HepG2 (cell line): ENCODE measurements at regions not wholly inside any gene's neighbourhood (a gene's known extent, or its start where the extent isn't known, plus 50 kb on each side); places are given as distances from the start of the nearest gene placed in this dataset.

Source experiments
- ATAC-seq: fragments of 200-7000 bp; cut with Tn5 transposase; 3 replicates; pipeline ENCODE4 v1.9.1; 2020; ENCODE audit warnings: mild to moderate bottlenecking, moderate library complexity
- BruUV-seq: library from RNA; stranded (reverse); fragments of 400-500 nt; replicated peaks from 2 replicates; lab custom pipeline; 2021; lab: Mats Ljungman, UMichigan
- CTCF ChIA-PET: fragments of 300-600 bp; formaldehyde crosslinking; extraction: SDS; loops from one replicate; lab custom pipeline; 2021; ENCODE audit warnings: low total read pairs, inconsistent platforms, low intra/inter-chr PET ratio; lab: Yijun Ruan, JAX
- POLR2A ChIA-PET: fragments of 350-600 bp; sonication (Branson Sonifier 250); formaldehyde crosslinking; loops from one replicate; lab custom pipeline; 2020; ENCODE audit warnings: antibody characterized with exemption, inconsistent platforms; lab: Yijun Ruan, JAX
- DNase-seq: peaks from one replicate; pipeline ENCODE4 v3.0.0-alpha.2; 2015; ENCODE audit warnings: low spot score
- FAIRE-seq: peaks from 3 replicates; lab custom pipeline; 2011; peaks lifted over from hg19 to GRCh38; lab: Jason Lieb, UNC
- H2AFZ ChIP-seq: one replicate; pipeline ENCODE4 v1.6.1; 2011; ENCODE audit warnings: low read length, inconsistent platforms
- H3K27ac ChIP-seq: fragments of 300-600 bp; 3 replicates; pipeline ENCODE4 v1.8.0; 2011; ENCODE audit warnings: mixed run types, mild to moderate bottlenecking, mixed read lengths, low read length, inconsistent platforms; ENCODE audit not compliant: insufficient read depth; ENCODE audit errors: extremely low read length
- H3K27me3 ChIP-seq, 2 experiments: fragments of 200-600 bp in 1 of 2; 2 replicates in 1 of 2; 3 replicates in 1 of 2; pipeline versions ENCODE4 v1.6.0 to v1.8.0; 2011; ENCODE audit warnings: low read length in 2 of 2, mild to moderate bottlenecking in 2 of 2, moderate library complexity in 2 of 2, inconsistent platforms in 1 of 2; ENCODE audit not compliant: insufficient read depth in 2 of 2, control insufficient read depth in 1 of 2
- H3K36me3 ChIP-seq, 2 experiments: fragments of 200-600 bp in 1 of 2; replicated peaks in 1 of 2; 2 replicates in 1 of 2; 3 replicates in 1 of 2; pipeline versions ENCODE4 v1.5.1 to v1.8.0; 2011; ENCODE audit warnings: low read length in 2 of 2, inconsistent platforms in 1 of 2; ENCODE audit not compliant: insufficient read depth in 2 of 2, control insufficient read depth in 1 of 2
- H3K4me1 ChIP-seq: 2 replicates; pipeline ENCODE4 v1.5.1; 2012; ENCODE audit warnings: low read length, inconsistent platforms; ENCODE audit not compliant: insufficient read depth
- H3K4me2 ChIP-seq: 2 replicates; pipeline ENCODE4 v1.6.0; 2011; ENCODE audit warnings: low read depth, low read length, inconsistent platforms
- H3K4me3 ChIP-seq, 3 experiments: fragments of 200-600 bp in 1 of 3; sonication (generic), shearing (Covaris generic) in 1 of 3; replicated peaks in 1 of 3; 2 replicates each; pipeline ENCODE4 v1.5.1; 2011 to 2016; ENCODE audit warnings: low read length in 3 of 3, inconsistent platforms in 2 of 3, low read depth in 2 of 3, mild to moderate bottlenecking in 2 of 3, control low read depth in 1 of 3, mixed read lengths in 1 of 3; ENCODE audit not compliant: insufficient read depth in 1 of 3
- H3K79me2 ChIP-seq: one replicate; pipeline ENCODE4 v1.6.1; 2011; ENCODE audit warnings: low read length, inconsistent platforms; ENCODE audit not compliant: insufficient read depth
- H3K9ac ChIP-seq: 2 replicates; pipeline ENCODE4 v1.6.0; 2011; ENCODE audit warnings: mild to moderate bottlenecking, low read depth, low read length, inconsistent platforms; ENCODE audit not compliant: insufficient read depth
- H3K9me3 ChIP-seq: 2 replicates; pipeline ENCODE4 v1.5.1; 2012; ENCODE audit warnings: mild to moderate bottlenecking, low read length
- H4K20me1 ChIP-seq: 2 replicates; pipeline ENCODE4 v1.6.0; 2011; ENCODE audit warnings: inconsistent platforms, mild to moderate bottlenecking, low read length, moderate library complexity; ENCODE audit not compliant: insufficient read depth
- GATAD1 ChIP-seq: IDR thresholded peaks from 2 replicates; pipeline ENCODE4 v1.6.1; 2016; ENCODE audit warnings: missing genetic modification reagents, missing compliant biosample characterization
- HOXD1 ChIP-seq: sonication (generic); formaldehyde crosslinking; IDR thresholded peaks from 2 replicates; pipeline ENCODE4 v1.5.0; 2020; ENCODE audit warnings: missing genetic modification reagents
- NBN ChIP-seq: fragments of 450-650 bp; conservative IDR thresholded peaks from 2 replicates; pipeline ENCODE4 v1.6.1; 2017
- PITX1 ChIP-seq: sonication (generic); formaldehyde crosslinking; IDR thresholded peaks from 2 replicates; pipeline ENCODE4 v1.5.1; 2020; ENCODE audit warnings: mild to moderate bottlenecking, missing genetic modification reagents
- POGK ChIP-seq: sonication (generic); formaldehyde crosslinking; conservative IDR thresholded peaks from 2 replicates; pipeline ENCODE4 v1.8.0; 2022; ENCODE audit warnings: mild to moderate bottlenecking, moderate library complexity, missing genetic modification reagents
- SAP130 ChIP-seq: IDR thresholded peaks from 2 replicates; pipeline ENCODE4 v1.6.1; 2016; ENCODE audit warnings: low read depth
- TCF7 ChIP-seq: sonication (generic); IDR thresholded peaks from 2 replicates; pipeline ENCODE4 v1.6.1; 2016; ENCODE audit warnings: antibody characterized with exemption, low read depth
- ZBTB43 ChIP-seq: sonication (generic); formaldehyde crosslinking; conservative IDR thresholded peaks from 2 replicates; pipeline ENCODE4 v1.4.0; 2020; ENCODE audit warnings: missing genetic modification reagents
- ZNF3 ChIP-seq: IDR thresholded peaks from 2 replicates; pipeline ENCODE4 v1.7.0; 2017; ENCODE audit warnings: inconsistent platforms
- ZNF552 ChIP-seq: sonication (generic); formaldehyde crosslinking; IDR thresholded peaks from 2 replicates; pipeline ENCODE4 v1.9.0; 2022; ENCODE audit warnings: missing genetic modification reagents, mild to moderate bottlenecking, borderline replicate concordance
- ZNF720 ChIP-seq: sonication (generic); formaldehyde crosslinking; IDR thresholded peaks from 2 replicates; pipeline ENCODE4 v1.4.0; 2020; ENCODE audit warnings: missing genetic modification reagents
- ZNF891 ChIP-seq: sonication (generic); formaldehyde crosslinking; IDR thresholded peaks from 2 replicates; pipeline ENCODE4 v1.5.0; 2020; ENCODE audit warnings: mild to moderate bottlenecking, missing genetic modification reagents
- WGBS: methylation state at CpG from one replicate; pipeline ENCODE4 v1.1.6; 2017; ENCODE audit warnings: low lambda C conversion rate; 5-methylcytosine and 5-hydroxymethylcytosine counted together
- in situ Hi-C: cut with HindIII; loops from 2 replicates; pipeline ENCODE4 v1.10.0; 2017; ENCODE audit warnings: low pct_unique_long_range_greater_than_20kb; ENCODE audit not compliant: extremely low pct_ligation_motif_present
- intact Hi-C: fragments of 100-400 bp; cut with micrococcal nuclease; formaldehyde crosslinking; loops from one replicate; pipeline ENCODE4 v1.10.0; 2022; ENCODE audit not compliant: unreplicated experiment
- TF ChIP-seq, protein P1 (sequence below): sonication (generic); formaldehyde crosslinking; IDR thresholded peaks from 2 replicates; pipeline ENCODE4 v1.9.0; 2021; ENCODE audit warnings: missing genetic modification reagents, borderline replicate concordance

GRCh38 chrX:63013549-63013948, 337.6 kb downstream of the SPIN4 start:
- in situ Hi-C loops = no loop called here
- POLR2A ChIA-PET = no interaction called here
- TF ChIP-seq PITX1 (CRISPR knock-in tag) (no peak), TCF7 (no peak), ZNF552 (no peak), GATAD1 (CRISPR knock-in tag) (no peak), NBN (no peak), ZNF891 (CRISPR knock-in tag) (no peak), HOXD1 (CRISPR knock-in tag) (no peak), ZBTB43 (no peak), ZNF720 (CRISPR knock-in tag) (no peak), SAP130 (no peak), POGK (CRISPR knock-in tag) (no peak), ZNF3 (no peak)
- TF ChIP-seq, protein P1, sequence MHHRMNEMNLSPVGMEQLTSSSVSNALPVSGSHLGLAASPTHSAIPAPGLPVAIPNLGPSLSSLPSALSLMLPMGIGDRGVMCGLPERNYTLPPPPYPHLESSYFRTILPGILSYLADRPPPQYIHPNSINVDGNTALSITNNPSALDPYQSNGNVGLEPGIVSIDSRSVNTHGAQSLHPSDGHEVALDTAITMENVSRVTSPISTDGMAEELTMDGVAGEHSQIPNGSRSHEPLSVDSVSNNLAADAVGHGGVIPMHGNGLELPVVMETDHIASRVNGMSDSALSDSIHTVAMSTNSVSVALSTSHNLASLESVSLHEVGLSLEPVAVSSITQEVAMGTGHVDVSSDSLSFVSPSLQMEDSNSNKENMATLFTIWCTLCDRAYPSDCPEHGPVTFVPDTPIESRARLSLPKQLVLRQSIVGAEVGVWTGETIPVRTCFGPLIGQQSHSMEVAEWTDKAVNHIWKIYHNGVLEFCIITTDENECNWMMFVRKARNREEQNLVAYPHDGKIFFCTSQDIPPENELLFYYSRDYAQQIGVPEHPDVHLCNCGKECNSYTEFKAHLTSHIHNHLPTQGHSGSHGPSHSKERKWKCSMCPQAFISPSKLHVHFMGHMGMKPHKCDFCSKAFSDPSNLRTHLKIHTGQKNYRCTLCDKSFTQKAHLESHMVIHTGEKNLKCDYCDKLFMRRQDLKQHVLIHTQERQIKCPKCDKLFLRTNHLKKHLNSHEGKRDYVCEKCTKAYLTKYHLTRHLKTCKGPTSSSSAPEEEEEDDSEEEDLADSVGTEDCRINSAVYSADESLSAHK (CRISPR knock-in tag) = no peak
- TF ChIP-seq, all 625 proteins: peak for 0

More at GRCh38 chrX:63013549-63013948, 337.6 kb downstream of the SPIN4 start:
- FAIRE-seq (no peak), ATAC-seq (no peak), DNase-seq (no peak)
- Histone ChIP-seq H3K36me3 (no peaks in the 10 kb centered on the region), H3K9ac (no peak overlapping the region), H4K20me1 (no peaks in the 10 kb centered on the region), H3K27me3 (no peaks in the 10 kb centered on the region), H3K27ac (no peak overlapping the region), H3K9me3 (peaks cover 31% of the 10 kb centered on the region; the same call in 1 of the 2 replicates), H2AFZ (no peak overlapping the region), H3K4me1 (no peaks in the 10 kb centered on the region), H3K4me3 (no peak overlapping the region), H3K4me2 (no peak overlapping the region), H3K79me2 (no peaks in the 10 kb centered on the region)
- CTCF ChIA-PET = no interaction called here
- intact Hi-C loops = no loop called here
- no TSS peak for BruUV-seq
- WGBS = 0% methylated on average over 3 of the region's 3 CpGs
